HEK293 (cell line): ENCODE measurements at regions not wholly inside any gene's neighbourhood (a gene's known extent, or its start where the extent isn't known, plus 50 kb on each side); places are given as distances from the start of the nearest gene placed in this dataset.

Experiments
- BCL11A ChIP-seq: fragments of 450-650 bp; formaldehyde crosslinking; IDR thresholded peaks from 2 replicates; pipeline ENCODE4 v1.5.1; 2016; ENCODE audit warnings: low read depth, missing biosample characterization, missing genetic modification characterization
- KLF1 ChIP-seq: fragments of 450-650 bp; formaldehyde crosslinking; IDR thresholded peaks from 2 replicates; pipeline ENCODE4 v1.5.1; 2016; ENCODE audit warnings: missing biosample characterization, missing genetic modification characterization
- MZF1 ChIP-seq: fragments of 450-650 bp; formaldehyde crosslinking; IDR thresholded peaks from 2 replicates; pipeline ENCODE4 v1.5.1; 2017; ENCODE audit warnings: missing biosample characterization, missing genetic modification characterization, borderline replicate concordance
- ZBTB8A ChIP-seq: fragments of 450-650 bp; formaldehyde crosslinking; IDR thresholded peaks from 2 replicates; pipeline ENCODE4 v1.5.1; 2016; ENCODE audit warnings: missing biosample characterization, missing genetic modification characterization
- ZNF112 ChIP-seq: fragments of 450-650 bp; formaldehyde crosslinking; IDR thresholded peaks from 2 replicates; pipeline ENCODE4 v1.5.0; 2017; ENCODE audit warnings: missing biosample characterization, missing genetic modification characterization
- ZNF174 ChIP-seq: fragments of 450-650 bp; formaldehyde crosslinking; IDR thresholded peaks from 2 replicates; pipeline ENCODE4 v1.5.0; 2017; ENCODE audit warnings: missing biosample characterization, mild to moderate bottlenecking, missing genetic modification characterization
- ZNF175 ChIP-seq: fragments of 450-650 bp; formaldehyde crosslinking; IDR thresholded peaks from 2 replicates; pipeline ENCODE4 v1.5.1; 2016; ENCODE audit warnings: missing biosample characterization, missing genetic modification characterization
- ZNF266 ChIP-seq: fragments of 450-650 bp; formaldehyde crosslinking; IDR thresholded peaks from 2 replicates; pipeline ENCODE4 v1.5.1; 2016; ENCODE audit warnings: missing biosample characterization, missing genetic modification characterization, low read depth
- ZNF626 ChIP-seq: fragments of 450-650 bp; sonication (Bioruptor Pico); formaldehyde crosslinking; IDR thresholded peaks from 2 replicates; pipeline ENCODE4 v1.5.1; 2018; ENCODE audit warnings: missing biosample characterization, missing genetic modification characterization, inconsistent platforms
- ZNF664 ChIP-seq: fragments of 450-650 bp; formaldehyde crosslinking; IDR thresholded peaks from 2 replicates; pipeline ENCODE4 v1.5.1; 2016; ENCODE audit warnings: missing biosample characterization, missing genetic modification characterization
- ZNF830 ChIP-seq: fragments of 450-650 bp; IDR thresholded peaks from 2 replicates; pipeline ENCODE4 v1.5.0; 2018; ENCODE audit warnings: missing biosample characterization, missing genetic modification characterization, low read depth, mild to moderate bottlenecking, moderate library complexity
- ZSCAN30 ChIP-seq: fragments of 450-650 bp; IDR thresholded peaks from 2 replicates; pipeline ENCODE4 v1.5.1; 2018; ENCODE audit warnings: missing biosample characterization, mild to moderate bottlenecking, missing genetic modification characterization, moderate library complexity
- TF ChIP-seq, protein P1 (sequence below): fragments of 450-650 bp; formaldehyde crosslinking; IDR thresholded peaks from 2 replicates; pipeline ENCODE4 v1.5.1; 2016; ENCODE audit warnings: missing biosample characterization, missing genetic modification characterization
- TF ChIP-seq, protein P2 (sequence below): sonication (generic); formaldehyde crosslinking; IDR thresholded peaks from 2 replicates; pipeline ENCODE4 v1.8.1; 2022; ENCODE audit warnings: mild to moderate bottlenecking, moderate library complexity, missing genetic modification reagents

DNA sequence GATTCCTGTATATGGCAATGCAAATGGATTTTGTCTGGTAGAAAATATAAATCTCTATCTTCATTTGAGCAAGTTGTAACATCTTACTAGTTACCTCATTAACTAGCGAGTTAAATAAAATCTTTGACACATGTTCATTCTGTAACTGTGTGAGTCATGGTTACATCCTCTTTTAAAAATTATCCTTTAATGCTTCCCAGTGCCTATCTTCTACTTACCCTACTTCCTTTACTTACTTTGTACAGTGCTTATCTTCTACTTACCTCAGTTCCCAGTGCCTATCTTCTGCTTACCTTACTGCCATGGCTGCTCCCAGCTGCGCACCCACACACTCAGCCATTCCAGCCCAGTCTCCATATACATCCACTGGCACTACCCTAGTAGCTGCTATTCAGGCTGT lies 71.9 kb upstream of the GOLGA8B start:
- TF ChIP-seq ZNF266 (tag by site-specific recombination) (no peak), ZNF175 (tag by site-specific recombination) (no peak), KLF1 (tag by site-specific recombination) (no peak), MZF1 (no peak), BCL11A (tag by site-specific recombination) (no peak), ZSCAN30 (tag by site-specific recombination) (no peak), ZNF112 (tag by site-specific recombination) (no peak), ZNF664 (tag by site-specific recombination) (no peak), ZNF830 (tag by site-specific recombination) (no peak), ZNF174 (no peak), ZNF626 (tag by site-specific recombination) (no peak), ZBTB8A (tag by site-specific recombination) (no peak)
- TF ChIP-seq, protein P1, sequence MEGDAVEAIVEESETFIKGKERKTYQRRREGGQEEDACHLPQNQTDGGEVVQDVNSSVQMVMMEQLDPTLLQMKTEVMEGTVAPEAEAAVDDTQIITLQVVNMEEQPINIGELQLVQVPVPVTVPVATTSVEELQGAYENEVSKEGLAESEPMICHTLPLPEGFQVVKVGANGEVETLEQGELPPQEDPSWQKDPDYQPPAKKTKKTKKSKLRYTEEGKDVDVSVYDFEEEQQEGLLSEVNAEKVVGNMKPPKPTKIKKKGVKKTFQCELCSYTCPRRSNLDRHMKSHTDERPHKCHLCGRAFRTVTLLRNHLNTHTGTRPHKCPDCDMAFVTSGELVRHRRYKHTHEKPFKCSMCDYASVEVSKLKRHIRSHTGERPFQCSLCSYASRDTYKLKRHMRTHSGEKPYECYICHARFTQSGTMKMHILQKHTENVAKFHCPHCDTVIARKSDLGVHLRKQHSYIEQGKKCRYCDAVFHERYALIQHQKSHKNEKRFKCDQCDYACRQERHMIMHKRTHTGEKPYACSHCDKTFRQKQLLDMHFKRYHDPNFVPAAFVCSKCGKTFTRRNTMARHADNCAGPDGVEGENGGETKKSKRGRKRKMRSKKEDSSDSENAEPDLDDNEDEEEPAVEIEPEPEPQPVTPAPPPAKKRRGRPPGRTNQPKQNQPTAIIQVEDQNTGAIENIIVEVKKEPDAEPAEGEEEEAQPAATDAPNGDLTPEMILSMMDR (tag by site-specific recombination): no peak
- TF ChIP-seq, protein P2, sequence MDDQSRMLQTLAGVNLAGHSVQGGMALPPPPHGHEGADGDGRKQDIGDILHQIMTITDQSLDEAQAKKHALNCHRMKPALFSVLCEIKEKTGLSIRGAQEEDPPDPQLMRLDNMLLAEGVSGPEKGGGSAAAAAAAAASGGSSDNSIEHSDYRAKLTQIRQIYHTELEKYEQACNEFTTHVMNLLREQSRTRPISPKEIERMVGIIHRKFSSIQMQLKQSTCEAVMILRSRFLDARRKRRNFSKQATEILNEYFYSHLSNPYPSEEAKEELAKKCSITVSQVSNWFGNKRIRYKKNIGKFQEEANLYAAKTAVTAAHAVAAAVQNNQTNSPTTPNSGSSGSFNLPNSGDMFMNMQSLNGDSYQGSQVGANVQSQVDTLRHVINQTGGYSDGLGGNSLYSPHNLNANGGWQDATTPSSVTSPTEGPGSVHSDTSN (CRISPR knock-in tag): no peak
